ENCODE measurements at regions not wholly inside any gene's neighbourhood (a gene's known extent, or its start where the extent isn't known, plus 50 kb on each side); places are given as distances from the start of the nearest gene placed in this dataset.
A peak's percentile ranks its signal among the peaks of the same experiment; 100 is the strongest.

DNA sequence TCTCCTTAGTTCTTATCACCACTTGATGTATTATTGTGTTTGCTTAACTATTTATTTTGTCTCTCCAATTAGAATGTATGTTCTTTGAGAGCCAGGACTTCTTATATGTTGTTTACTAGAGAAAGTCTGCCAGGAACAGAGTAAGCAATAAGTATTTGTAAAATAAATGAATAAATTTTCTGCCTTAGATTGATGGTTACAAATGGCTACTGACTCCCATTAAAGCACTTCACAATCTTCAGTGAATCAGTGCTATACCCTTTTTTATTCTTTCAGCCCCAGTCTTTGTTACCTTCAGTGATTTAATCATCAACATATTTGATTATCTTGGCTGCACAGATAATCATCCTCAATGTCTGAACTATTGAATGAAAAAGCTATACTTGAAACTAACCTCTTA lies 197.1 kb upstream of the TMEM196 start:
- no peaks in the 10 kb centered on the region for H3K79me1 ChIP-seq (ENCODE audit: low read length)
- no peak overlapping the region for H3K4me2 ChIP-seq (ENCODE audit: low read length)
- H3K18ac ChIP-seq (ENCODE audit: low read length): no peak overlapping the region
- H3K14ac ChIP-seq (ENCODE audit: low read length): no peak overlapping the region
- H2BK120ac ChIP-seq (ENCODE audit: insufficient read depth, low read length, poor library complexity): no peak overlapping the region
- no peak overlapping the region for H3K4me3 ChIP-seq (ENCODE audit: low read depth, low read length)
- no peak overlapping the region for H2AFZ ChIP-seq (ENCODE audit: insufficient read depth, low read length, poor library complexity)
- no peak overlapping the region for H2AK5ac ChIP-seq (ENCODE audit: low read length)
- H3K27me3 ChIP-seq (ENCODE audit: insufficient read depth, low read length): no peaks in the 10 kb centered on the region
- no peak overlapping the region for H3K9ac ChIP-seq (ENCODE audit: low read length)
- no peaks in the 10 kb centered on the region for H3K79me2 ChIP-seq (ENCODE audit: control insufficient read depth, insufficient read depth, low read length, poor library complexity)
- no peak overlapping the region for H4K12ac ChIP-seq (ENCODE audit: low read depth, low read length)
- no peak overlapping the region for H2BK5ac ChIP-seq (ENCODE audit: low read depth, low read length, poor library complexity)
- H3K4ac ChIP-seq (ENCODE audit: low read depth, low read length): no peak overlapping the region
- no peak overlapping the region for H3K23ac ChIP-seq (ENCODE audit: low read length)
- no peak overlapping the region for H3K27ac ChIP-seq (ENCODE audit: low read depth, low read length)
- H4K8ac ChIP-seq (ENCODE audit: low read depth, low read length): no peak overlapping the region
- peaks cover 0 to 3% of the 10 kb centered on the region in 2 experiments for H3K4me1 ChIP-seq (ENCODE audit: control insufficient read depth in 1 of 2, insufficient read depth in 2 of 2, low read length in 2 of 2)
- no peaks in the 10 kb centered on the region for H3K36me3 ChIP-seq (ENCODE audit: control insufficient read depth in 1 of 2, insufficient read depth in 2 of 2, low read length in 2 of 2)
- DNase-seq: no peak
- H3K9me3 ChIP-seq (ENCODE audit: insufficient read depth, low read depth, low read length): no peaks in the 10 kb centered on the region
- H2BK12ac ChIP-seq (ENCODE audit: low read length): no peak overlapping the region
- no peak overlapping the region for H4K91ac ChIP-seq (ENCODE audit: low read depth, low read length)

DNA sequence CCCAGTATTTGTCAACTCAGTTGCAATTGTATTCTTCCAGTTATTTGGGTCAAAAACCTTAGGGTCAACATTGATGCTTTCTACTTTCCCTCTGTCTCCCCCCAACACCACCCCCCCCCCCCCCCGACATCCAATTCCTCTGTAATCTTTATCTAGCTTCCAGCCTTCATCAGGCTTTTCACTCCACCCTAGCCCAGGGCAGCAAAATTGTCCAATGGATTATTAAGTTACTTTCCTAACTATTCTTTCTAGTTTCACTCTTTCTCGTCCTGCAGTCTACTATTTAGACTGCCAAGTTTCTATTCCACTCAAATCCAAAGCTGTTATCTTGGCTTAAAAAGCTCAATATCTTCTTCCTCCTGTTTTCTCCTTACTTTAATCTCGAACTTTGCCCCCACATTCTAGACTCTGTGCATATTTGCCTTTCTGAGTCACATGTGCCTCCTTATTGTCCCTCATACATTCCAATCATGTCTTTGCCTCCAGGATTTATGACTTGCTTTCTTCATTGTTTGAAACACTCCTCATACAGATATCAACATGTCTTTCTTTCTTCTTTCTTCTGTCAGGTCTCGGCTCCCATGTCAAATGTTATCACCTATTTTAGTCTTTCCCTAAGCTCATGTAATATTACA lies 196.6 kb upstream of the TMEM196 start:
- DNase-seq: peak; percentile 6 to 77
- Histone ChIP-seq H2BK12ac (ENCODE audit: low read length) (no peak overlapping the region), H4K8ac (ENCODE audit: low read depth, low read length) (no peak overlapping the region), H3K4ac (ENCODE audit: low read depth, low read length) (no peak overlapping the region), H3K18ac (ENCODE audit: low read length) (no peak overlapping the region), H3K23ac (ENCODE audit: low read length) (no peak overlapping the region), H4K91ac (ENCODE audit: low read depth, low read length) (no peak overlapping the region), H4K12ac (ENCODE audit: low read depth, low read length) (no peak overlapping the region), H3K79me1 (ENCODE audit: low read length) (no peaks in the 10 kb centered on the region), H2BK5ac (ENCODE audit: low read depth, low read length, poor library complexity) (no peak overlapping the region), H3K4me2 (ENCODE audit: low read length) (no peak overlapping the region), H3K27ac (ENCODE audit: low read depth, low read length) (peak overlapping the region; percentile 41), H3K9ac (ENCODE audit: low read length) (no peak overlapping the region), H2AK5ac (ENCODE audit: low read length) (no peak overlapping the region), H3K14ac (ENCODE audit: low read length) (no peak overlapping the region), H3K9me3 (ENCODE audit: insufficient read depth, low read depth, low read length) (no peaks in the 10 kb centered on the region), H3K4me3 (ENCODE audit: low read depth, low read length) (no peak overlapping the region), H2AFZ (ENCODE audit: insufficient read depth, low read length, poor library complexity) (no peak overlapping the region), H3K4me1 (ENCODE audit: control insufficient read depth in 1 of 2, insufficient read depth in 2 of 2, low read length in 2 of 2) (peaks cover 0 to 3% of the 10 kb centered on the region in 2 experiments), H3K36me3 (ENCODE audit: control insufficient read depth in 1 of 2, insufficient read depth in 2 of 2, low read length in 2 of 2) (no peaks in the 10 kb centered on the region), H3K27me3 (ENCODE audit: insufficient read depth, low read length) (no peaks in the 10 kb centered on the region), H3K79me2 (ENCODE audit: control insufficient read depth, insufficient read depth, low read length, poor library complexity) (no peaks in the 10 kb centered on the region), H2BK120ac (ENCODE audit: insufficient read depth, low read length, poor library complexity) (no peak overlapping the region)
- WGBS (ENCODE audit: extremely low coverage, insufficient coverage, insufficient read length): no CpG with 5 or more reads among the region's 4 CpGs

DNA sequence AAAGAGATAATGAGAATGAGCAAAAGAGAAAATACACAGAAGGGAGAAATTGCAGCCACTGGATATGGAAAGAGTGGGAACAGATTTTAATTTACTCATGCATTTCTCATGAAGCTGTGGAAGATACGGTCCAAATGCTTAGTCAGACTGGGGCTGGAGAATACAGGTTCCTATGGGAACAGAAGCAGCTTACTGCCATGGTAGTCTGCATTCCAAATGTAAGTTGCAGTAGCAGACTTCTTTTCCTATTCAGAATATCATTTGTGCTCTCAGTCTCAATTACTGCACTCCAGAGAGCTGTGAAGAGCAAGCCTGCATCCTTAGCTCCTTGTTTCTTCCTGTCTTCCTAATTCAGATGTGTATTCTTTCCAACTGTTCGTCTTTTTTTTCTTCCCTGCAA lies 190.8 kb upstream of the TMEM196 start:
- no peaks in the 10 kb centered on the region for H3K4me1 ChIP-seq (ENCODE audit: control insufficient read depth in 1 of 2, insufficient read depth in 2 of 2, low read length in 2 of 2)
- H4K12ac ChIP-seq (ENCODE audit: low read depth, low read length): no peak overlapping the region
- H3K79me1 ChIP-seq (ENCODE audit: low read length): no peaks in the 10 kb centered on the region
- WGBS (ENCODE audit: extremely low coverage, insufficient coverage, insufficient read length): no CpG with 5 or more reads among the region's 2 CpGs
- H3K23ac ChIP-seq (ENCODE audit: low read length): no peak overlapping the region
- H3K36me3 ChIP-seq (ENCODE audit: control insufficient read depth in 1 of 2, insufficient read depth in 2 of 2, low read length in 2 of 2): no peaks in the 10 kb centered on the region
- no peaks in the 10 kb centered on the region for H3K9me3 ChIP-seq (ENCODE audit: insufficient read depth, low read depth, low read length)
- no peak for DNase-seq
- H4K91ac ChIP-seq (ENCODE audit: low read depth, low read length): no peak overlapping the region
- no peak overlapping the region for H3K14ac ChIP-seq (ENCODE audit: low read length)
- no peak overlapping the region for H3K27ac ChIP-seq (ENCODE audit: low read depth, low read length)
- H4K8ac ChIP-seq (ENCODE audit: low read depth, low read length): no peak overlapping the region
- H2AK5ac ChIP-seq (ENCODE audit: low read length): no peak overlapping the region
- no peak overlapping the region for H3K9ac ChIP-seq (ENCODE audit: low read length)
- H3K27me3 ChIP-seq (ENCODE audit: insufficient read depth, low read length): no peaks in the 10 kb centered on the region
- H2AFZ ChIP-seq (ENCODE audit: insufficient read depth, low read length, poor library complexity): no peak overlapping the region
- H2BK5ac ChIP-seq (ENCODE audit: low read depth, low read length, poor library complexity): no peak overlapping the region
- H3K18ac ChIP-seq (ENCODE audit: low read length): no peak overlapping the region
- H2BK120ac ChIP-seq (ENCODE audit: insufficient read depth, low read length, poor library complexity): no peak overlapping the region
- H3K79me2 ChIP-seq (ENCODE audit: control insufficient read depth, insufficient read depth, low read length, poor library complexity): no peaks in the 10 kb centered on the region
- no peak overlapping the region for H3K4me2 ChIP-seq (ENCODE audit: low read length)
- H3K4ac ChIP-seq (ENCODE audit: low read depth, low read length): no peak overlapping the region
- no peak overlapping the region for H2BK12ac ChIP-seq (ENCODE audit: low read length)
- no peak overlapping the region for H3K4me3 ChIP-seq (ENCODE audit: low read depth, low read length)

DNA sequence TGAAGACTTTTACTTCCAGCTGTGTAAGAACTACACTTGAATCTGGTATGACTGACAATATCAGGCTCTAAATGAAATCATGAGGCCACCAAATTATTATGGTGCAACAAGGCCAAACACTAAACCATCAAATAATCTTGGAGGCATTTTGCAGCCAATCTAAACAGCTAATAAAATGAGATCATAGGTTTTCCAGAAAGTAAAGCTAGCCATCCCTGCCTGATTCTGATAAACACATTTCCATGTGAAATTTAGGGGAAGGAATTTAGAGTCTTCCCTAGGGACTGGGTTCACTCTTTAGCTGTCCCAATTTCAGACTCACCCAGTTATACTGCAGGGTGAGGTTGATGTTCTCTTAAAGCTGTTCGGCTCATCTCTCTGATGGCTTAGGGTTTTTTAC lies 190.3 kb upstream of the TMEM196 start:
- Histone ChIP-seq H2AFZ (ENCODE audit: insufficient read depth, low read length, poor library complexity) (no peak overlapping the region), H3K18ac (ENCODE audit: low read length) (no peak overlapping the region), H4K8ac (ENCODE audit: low read depth, low read length) (no peak overlapping the region), H4K91ac (ENCODE audit: low read depth, low read length) (no peak overlapping the region), H2BK5ac (ENCODE audit: low read depth, low read length, poor library complexity) (no peak overlapping the region), H3K79me2 (ENCODE audit: control insufficient read depth, insufficient read depth, low read length, poor library complexity) (no peaks in the 10 kb centered on the region), H3K4ac (ENCODE audit: low read depth, low read length) (no peak overlapping the region), H4K12ac (ENCODE audit: low read depth, low read length) (no peak overlapping the region), H2BK12ac (ENCODE audit: low read length) (no peak overlapping the region), H3K27me3 (ENCODE audit: insufficient read depth, low read length) (no peaks in the 10 kb centered on the region), H2AK5ac (ENCODE audit: low read length) (no peak overlapping the region), H3K4me3 (ENCODE audit: low read depth, low read length) (no peak overlapping the region), H3K79me1 (ENCODE audit: low read length) (no peaks in the 10 kb centered on the region), H3K4me2 (ENCODE audit: low read length) (no peak overlapping the region), H3K23ac (ENCODE audit: low read length) (no peak overlapping the region), H3K9ac (ENCODE audit: low read length) (no peak overlapping the region), H3K27ac (ENCODE audit: low read depth, low read length) (no peak overlapping the region), H3K4me1 (ENCODE audit: control insufficient read depth in 1 of 2, insufficient read depth in 2 of 2, low read length in 2 of 2) (no peaks in the 10 kb centered on the region), H2BK120ac (ENCODE audit: insufficient read depth, low read length, poor library complexity) (no peak overlapping the region), H3K9me3 (ENCODE audit: insufficient read depth, low read depth, low read length) (no peaks in the 10 kb centered on the region), H3K36me3 (ENCODE audit: control insufficient read depth in 1 of 2, insufficient read depth in 2 of 2, low read length in 2 of 2) (no peaks in the 10 kb centered on the region), H3K14ac (ENCODE audit: low read length) (no peak overlapping the region)
- DNase-seq: no peak
- WGBS (ENCODE audit: extremely low coverage, insufficient coverage, insufficient read length): no CpG with 5 or more reads among the region's 1 CpG
